Activated CD4-positive, alpha-beta T cell treated with anti-CD3 and anti-CD28 coated beads for 4 hours (primary cell): ENCODE measurements at regions not wholly inside any gene's neighbourhood (a gene's known extent, or its start where the extent isn't known, plus 50 kb on each side); places are given as distances from the start of the nearest gene placed in this dataset.
"Not testable (repeated sequence)": the region's sequence is repeated elsewhere in the genome, so short reads cannot be mapped to it uniquely, and the experiment has no call there.

Experiments
- DNase-seq, 2 donors: peaks; one replicate each; pipeline ENCODE4 v3.0.0-alpha.2; 2020

- DNase-seq, result no peak
Observed at GRCh38 chr3:20810555-20810954, 624.5 kb upstream of the SGO1 start.

- no peak for DNase-seq
Observed at GRCh38 chr3:20809356-20809755, 623.4 kb upstream of the SGO1 start.

GRCh38 chr3:20808864-20809263 lies 622.9 kb upstream of the SGO1 start:
- no peak for DNase-seq

GRCh38 chr3:20798666-20799065 lies 612.7 kb upstream of the SGO1 start:
- no peak for DNase-seq

- no peak for DNase-seq
Observed at GRCh38 chr3:20787005-20787404, 601.0 kb upstream of the SGO1 start.

GRCh38 chr3:20776692-20777091 lies 590.7 kb upstream of the SGO1 start:
- DNase-seq, result no peak

GRCh38 chr3:20776286-20776685 lies 590.3 kb upstream of the SGO1 start:
- DNase-seq, result no peak

- no peak for DNase-seq
Observed at GRCh38 chr3:20773320-20773984, 587.4 kb upstream of the SGO1 start.

- DNase-seq, result no peak
Observed at GRCh38 chr3:20772869-20773268, 586.9 kb upstream of the SGO1 start.

- no peak for DNase-seq
Observed at GRCh38 chr3:20769430-20769829, 583.4 kb upstream of the SGO1 start.

GRCh38 chr3:20760981-20761380 lies 575.0 kb upstream of the SGO1 start:
- no peak for DNase-seq

GRCh38 chr3:20752416-20752815 lies 566.4 kb upstream of the SGO1 start:
- DNase-seq, result no peak

GRCh38 chr3:20751296-20751695 lies 565.3 kb upstream of the SGO1 start:
- DNase-seq, result no peak

- no peak for DNase-seq
Observed at GRCh38 chr3:20747741-20748140, 561.7 kb upstream of the SGO1 start.

GRCh38 chr3:20743553-20744321 lies 557.7 kb upstream of the SGO1 start:
- no peak for DNase-seq

GRCh38 chr3:20742903-20743552 lies 557.0 kb upstream of the SGO1 start:
- DNase-seq, result no peak

- no peak for DNase-seq
Observed at GRCh38 chr3:20741381-20741780, 555.4 kb upstream of the SGO1 start.

- DNase-seq, result no peak
Observed at GRCh38 chr3:20739814-20740213, 553.8 kb upstream of the SGO1 start.

GRCh38 chr3:20736287-20736852 lies 550.4 kb upstream of the SGO1 start:
- no peak for DNase-seq

- no peak for DNase-seq
Observed at GRCh38 chr3:20729185-20729584, 543.2 kb upstream of the SGO1 start.

- DNase-seq, result no peak
Observed at GRCh38 chr3:20726786-20727185, 540.8 kb upstream of the SGO1 start.

- DNase-seq, result no peak
Observed at GRCh38 chr3:20724241-20724640, 538.2 kb upstream of the SGO1 start.

GRCh38 chr3:20716425-20716824 lies 530.4 kb upstream of the SGO1 start:
- not testable (repeated sequence) for DNase-seq

- DNase-seq, result no peak
Observed at GRCh38 chr3:20701641-20702040, 515.6 kb upstream of the SGO1 start.
